HG02884 (cell line): ENCODE measurements at regions not wholly inside any gene's neighbourhood (a gene's known extent, or its start where the extent isn't known, plus 50 kb on each side); places are given as distances from the start of the nearest gene placed in this dataset.

Experiments
- ATAC-seq: cut with Tn5 transposase; IDR thresholded peaks from one replicate; pipeline ENCODE4 v1.9.1; 2021; ENCODE audit warnings: mild to moderate bottlenecking, moderate library complexity; ENCODE audit not compliant: unreplicated experiment

DNA sequence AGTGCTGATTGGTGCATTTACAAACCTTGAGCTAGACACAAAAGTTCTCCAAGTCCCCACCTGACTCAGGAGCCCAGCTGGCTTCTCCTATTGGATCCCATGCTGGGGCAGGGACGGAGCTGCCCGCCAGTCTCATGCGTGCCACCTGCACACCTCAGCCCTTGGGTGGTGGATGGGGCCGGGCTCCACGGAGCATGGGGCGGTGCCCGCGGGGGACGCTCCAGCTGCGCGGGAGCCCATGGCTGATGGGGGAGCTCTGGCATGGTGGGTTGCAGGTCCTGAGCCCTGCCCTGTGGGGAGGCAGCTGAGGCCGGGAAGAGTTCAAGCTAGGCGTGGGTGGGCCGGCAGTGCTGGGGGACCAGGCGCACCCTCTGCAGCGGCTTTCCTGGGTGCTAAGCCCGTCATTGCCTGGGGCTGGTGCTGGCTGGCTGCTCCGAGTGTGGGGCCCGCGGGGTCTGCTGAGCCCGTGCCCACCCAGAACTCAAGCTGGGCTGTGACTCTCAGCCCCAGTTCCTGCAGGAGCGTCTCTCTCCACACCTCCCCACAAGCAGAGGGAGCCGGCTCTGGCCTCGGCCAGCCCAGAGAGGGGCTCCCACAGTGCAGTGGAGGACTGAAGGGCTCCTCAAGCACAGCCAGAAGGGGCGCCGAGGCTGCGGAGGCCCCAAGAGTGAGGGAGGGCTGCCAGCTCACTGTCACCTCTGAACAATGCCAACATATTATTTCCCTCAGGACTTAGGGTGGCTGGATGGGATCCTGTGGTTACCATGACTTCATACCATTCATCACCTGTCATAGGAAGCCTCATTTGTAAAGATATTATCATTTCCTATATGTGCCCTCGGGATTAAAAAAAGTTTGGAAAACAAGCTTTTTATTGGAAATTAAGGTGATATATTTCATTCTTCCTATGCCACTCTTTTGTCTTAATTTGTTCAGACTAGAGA, 688.7 kb downstream of the ETS1 start:
- no peak for ATAC-seq

DNA sequence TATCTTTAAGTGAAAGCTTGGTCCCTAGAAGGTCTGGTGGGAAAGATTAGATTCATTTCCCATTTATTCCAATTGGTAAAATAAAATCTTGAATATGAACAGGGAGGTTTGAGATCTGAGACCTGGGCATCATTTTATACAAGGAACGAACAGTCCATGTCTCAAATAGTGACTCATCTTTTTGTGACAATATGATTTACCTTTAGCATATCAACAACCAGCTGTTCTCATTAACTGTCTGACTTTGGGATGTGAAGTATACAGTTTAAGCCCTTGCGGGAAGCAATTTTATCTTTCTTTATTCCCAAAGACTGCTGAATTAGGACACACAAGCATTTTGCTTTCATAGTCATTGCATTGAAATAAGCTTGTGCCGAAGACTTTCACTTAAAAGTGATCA, 691.6 kb downstream of the ETS1 start:
- ATAC-seq, result no peak

DNA sequence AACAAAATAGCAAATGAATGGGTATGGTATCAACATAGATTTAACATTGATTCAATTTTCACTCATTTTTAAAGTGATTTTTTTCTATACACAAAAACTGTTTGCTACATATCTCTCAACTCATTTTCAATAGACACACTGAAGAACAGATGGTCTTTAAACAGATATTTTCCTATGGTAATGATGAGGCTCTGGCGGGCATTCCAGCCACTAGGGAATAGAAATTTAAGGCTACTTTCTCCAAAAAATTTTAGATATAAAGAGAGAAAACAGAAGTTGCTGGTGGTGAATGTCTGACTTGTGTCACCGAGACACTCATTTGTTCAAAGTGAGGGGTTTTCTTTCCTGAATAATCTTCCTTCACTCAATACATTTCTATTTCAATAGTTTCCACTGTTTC, 693.0 kb downstream of the ETS1 start:
- no peak for ATAC-seq

DNA sequence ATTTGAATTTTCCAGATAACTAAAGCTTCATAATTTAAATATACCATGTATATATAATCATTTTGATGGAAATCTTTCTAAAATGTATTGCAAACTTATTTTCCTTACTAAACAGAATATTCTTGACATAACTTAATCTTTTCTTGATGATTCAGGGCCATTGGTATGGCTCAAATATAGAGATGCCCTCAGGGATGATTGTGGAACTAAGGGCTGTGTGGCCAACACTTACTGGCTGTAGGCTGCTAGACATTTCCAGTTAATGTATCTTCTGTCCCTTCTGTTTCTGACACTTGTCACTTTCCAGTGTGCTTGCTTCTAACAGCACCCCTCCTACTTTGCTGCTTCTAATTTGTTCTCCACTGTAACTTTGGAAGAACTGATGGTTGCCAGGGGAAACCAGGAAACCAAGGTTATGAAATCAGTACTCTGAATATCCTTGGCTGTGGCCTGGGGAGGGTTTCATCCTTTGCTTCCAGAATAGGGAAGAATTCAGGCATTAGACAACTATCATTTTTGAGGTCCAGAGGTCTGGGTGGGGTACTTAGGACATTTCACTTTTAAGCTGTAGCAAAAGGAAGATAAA, 697.2 kb downstream of the ETS1 start:
- no peak for ATAC-seq

DNA sequence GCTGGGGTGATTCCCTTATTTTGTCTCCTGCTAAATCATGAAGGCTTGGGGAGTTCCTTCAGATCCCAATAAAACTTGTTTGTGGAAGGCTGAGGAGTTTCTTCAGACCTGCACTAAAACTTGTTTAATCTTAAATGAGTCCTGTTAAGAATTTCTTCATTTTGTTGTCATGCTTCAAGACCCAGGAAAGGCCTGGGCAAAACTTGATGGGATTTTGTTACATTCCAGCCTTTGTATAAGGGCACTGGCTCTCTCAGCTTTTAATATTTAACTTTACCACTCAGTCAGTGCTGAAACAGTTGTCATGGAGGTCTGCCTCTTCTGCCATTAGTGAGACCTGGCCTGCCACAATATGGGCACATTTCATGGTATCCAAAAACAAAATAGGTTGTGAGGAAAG, 699.0 kb downstream of the ETS1 start:
- no peak for ATAC-seq

DNA sequence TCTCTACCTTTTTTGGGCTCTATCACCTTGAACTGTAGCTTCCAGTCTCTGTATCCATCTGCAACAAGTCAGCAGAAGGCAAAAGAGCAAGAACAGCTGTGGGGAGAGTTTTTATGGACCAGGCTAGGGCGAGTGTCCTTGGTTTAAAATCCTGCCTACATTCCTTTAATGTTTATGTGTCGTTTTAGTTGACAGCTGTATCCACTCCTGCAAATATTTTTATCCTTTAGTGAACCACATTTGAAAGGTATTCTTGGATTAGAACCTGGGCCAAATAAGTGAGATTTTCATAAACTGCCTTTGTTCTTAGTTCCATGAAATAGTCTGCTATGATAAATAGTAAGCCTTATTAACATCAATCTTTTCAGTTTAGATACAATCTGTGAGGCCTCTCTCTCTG, 712.2 kb downstream of the ETS1 start:
- no peak for ATAC-seq

DNA sequence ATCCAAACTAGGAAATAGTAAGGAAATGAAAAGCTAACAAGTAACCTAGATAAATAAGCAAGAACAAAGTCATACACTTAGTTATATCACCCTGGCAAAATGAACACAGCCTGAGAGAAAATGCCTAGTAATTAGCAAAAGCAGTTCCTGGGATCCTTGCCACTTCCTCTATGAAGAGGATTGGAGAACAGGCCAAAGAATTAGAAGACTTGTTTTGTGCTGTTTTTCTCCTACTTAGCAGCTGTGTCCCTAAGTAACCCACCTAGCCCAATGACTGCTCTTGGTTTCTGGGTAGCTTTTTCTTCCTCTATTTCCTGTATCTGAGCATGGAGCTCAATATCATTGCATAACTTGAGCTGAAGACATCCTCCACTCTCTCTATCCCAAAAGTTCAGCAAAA, 713.9 kb downstream of the ETS1 start:
- ATAC-seq, result no peak

DNA sequence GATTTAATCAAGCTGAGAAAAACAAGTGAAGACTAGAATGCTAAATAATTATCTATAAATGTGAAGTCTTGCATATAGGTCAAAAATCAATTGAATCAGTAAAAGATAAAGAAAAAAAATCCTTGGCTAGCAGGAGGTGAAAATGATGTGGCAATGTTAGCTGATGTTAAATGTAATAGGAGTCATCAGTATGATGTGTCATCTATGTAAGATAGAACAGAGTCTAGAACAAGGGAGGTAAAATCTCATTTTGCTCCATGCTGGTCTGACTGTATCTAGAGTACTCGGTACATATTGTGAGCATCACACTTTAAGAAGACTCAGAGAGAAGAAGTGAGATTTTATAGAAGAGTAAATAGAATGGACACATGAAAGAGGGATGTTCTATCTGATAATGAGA, 721.2 kb downstream of the ETS1 start:
- ATAC-seq, result no peak

DNA sequence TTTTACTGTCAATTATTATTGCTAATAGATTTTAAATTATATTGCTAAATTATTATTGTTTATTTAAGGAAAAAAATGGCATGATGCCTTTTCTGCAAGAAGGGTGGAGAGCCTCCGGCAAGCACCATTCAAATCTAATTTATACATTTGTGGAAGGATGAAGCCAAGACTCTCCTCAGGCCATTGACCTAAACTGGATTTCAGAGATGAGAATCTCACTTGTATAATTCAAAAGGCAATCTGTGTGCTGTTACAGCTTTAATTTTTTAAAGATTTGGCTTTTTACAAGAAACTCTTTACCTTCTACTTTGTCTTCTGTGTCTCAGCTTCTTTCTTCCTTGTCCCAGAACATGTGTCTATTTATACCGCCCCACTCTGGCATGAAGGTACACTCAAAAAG, 722.5 kb downstream of the ETS1 start:
- no peak for ATAC-seq

DNA sequence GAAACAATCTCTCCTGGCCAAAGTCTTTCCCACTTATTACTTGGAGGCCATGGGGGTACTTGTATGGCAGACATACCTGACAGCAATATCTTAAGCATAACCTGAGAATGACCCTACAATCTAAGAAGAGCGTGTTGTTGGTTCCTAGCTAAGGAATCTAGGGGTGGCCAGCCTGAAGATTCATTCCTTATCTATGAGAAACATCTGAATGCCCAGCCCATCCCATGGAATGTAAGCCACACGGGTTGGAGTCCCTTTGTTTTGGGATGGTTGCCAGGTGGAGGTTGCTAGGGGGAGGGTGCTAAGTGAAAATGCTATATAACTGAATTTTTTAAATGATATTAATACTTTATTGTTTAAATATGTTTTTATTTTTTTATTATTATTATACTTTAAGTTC, 725.0 kb downstream of the ETS1 start:
- no peak for ATAC-seq

DNA sequence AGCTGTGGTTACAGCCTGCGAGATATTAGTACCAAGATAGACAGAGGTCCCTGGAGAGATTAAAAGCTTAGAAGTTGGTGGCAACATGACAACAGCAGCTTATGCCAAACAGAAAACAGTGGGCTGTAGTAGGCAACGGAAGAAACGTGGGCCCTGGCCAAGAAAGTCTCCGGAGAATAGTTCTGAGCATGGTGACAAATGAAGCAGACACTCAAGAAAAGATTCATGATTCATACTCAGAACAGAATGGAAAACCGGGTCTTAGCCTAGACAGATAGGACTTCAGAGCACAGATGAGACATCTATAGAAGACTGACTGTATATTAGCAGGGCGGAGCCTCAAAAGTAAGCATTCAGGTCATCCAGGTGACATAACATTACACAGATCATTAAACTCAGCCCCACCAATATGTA, 727.4 kb downstream of the ETS1 start:
- ATAC-seq, result no peak

DNA sequence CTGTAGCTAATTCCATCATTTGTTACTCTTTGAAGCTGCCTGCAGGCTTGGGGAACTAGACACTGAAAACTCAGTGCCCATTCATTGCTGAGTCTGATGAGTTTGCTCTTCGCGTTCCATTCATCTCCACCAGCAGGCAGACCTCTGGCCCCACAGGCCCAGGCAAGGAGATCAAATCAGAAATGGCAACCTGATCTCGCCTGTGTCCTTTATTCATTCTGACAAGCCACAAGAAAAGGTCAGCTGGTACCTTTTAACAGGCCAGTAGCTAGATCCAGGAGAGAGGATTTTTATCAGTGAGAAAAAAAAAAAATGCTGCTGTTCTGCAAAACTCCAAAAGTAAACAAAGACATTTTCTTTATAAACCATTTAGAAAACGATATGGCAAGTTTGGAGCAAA, 742.5 kb downstream of the ETS1 start:
- ATAC-seq, result no peak

DNA sequence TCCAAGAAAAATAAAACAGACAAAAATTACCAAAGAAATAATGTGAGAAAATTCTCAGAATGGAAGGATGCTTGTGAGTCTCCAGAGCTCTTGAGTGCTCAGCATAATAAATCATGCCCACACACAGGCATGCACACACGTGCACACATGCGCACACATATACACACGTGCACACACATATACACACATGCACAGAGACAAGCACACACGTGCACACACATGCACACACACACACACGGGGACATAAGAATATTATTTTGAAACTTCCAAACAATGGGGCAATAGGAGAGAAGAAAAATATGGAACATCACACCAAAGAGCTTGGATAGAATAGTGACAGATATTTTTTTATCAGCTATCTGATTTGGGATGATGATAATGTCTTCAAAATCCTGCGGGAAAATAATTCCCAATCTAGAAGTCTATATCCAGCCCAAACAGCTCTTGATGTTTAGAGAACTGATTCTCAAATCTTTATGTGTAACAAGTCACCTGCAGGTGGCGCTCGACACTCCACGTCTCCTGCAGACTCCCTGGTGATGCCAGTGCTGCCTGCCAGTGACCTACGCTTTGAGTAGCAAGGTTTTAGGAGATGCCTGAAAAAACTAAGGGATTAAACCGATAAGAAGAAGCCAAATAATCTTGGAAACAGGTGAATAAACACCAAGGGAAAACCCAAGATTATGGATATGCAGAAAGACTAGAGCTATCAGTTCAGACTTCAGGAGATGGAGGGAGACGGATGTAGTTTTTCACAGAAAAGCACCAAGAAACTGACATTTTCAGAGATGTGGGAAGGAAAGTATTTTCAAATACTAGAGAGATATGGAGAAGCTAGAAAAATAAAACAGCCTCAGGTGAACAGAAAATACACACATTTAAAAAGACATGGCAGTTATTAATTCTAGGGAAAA, 743.6 kb downstream of the ETS1 start:
- ATAC-seq, result peak; percentile 80

DNA sequence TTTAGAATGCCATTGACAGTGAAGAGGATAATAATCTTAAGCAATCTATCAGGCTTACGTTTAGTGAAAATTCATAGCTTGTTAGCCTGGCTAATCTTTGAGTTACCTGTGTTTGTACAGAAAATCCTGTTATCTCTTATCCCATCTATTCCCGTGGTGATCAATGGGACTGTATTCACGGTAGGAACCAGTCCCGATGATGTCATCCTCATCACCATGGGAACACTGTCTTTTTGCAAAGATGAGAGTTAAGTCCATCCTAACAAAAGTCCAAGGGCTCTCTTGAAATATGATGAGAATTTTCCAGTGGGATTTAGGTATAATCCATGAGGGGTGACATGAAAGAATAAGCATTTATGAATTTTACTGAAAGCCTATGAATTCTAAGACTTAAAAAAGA, 762.2 kb downstream of the ETS1 start:
- no peak for ATAC-seq

DNA sequence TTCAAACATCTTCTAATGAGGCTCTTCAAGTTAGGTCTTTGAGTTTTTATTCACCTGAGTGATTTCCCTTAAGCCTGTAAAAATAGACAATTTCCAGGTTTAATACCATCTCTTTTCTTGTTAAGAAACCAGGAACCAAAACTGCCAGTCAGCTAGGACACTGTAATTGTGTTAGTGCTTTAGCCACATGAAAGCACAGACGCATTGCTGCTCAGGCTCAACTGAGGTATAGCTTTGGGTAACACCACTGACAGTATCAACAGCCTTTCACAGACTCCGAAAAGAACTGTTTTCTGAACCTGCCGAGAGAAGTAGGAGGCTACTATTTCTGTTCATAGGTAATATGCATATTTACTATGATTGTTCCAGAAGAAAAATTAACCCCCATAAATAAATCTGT, 768.7 kb downstream of the ETS1 start:
- no peak for ATAC-seq

DNA sequence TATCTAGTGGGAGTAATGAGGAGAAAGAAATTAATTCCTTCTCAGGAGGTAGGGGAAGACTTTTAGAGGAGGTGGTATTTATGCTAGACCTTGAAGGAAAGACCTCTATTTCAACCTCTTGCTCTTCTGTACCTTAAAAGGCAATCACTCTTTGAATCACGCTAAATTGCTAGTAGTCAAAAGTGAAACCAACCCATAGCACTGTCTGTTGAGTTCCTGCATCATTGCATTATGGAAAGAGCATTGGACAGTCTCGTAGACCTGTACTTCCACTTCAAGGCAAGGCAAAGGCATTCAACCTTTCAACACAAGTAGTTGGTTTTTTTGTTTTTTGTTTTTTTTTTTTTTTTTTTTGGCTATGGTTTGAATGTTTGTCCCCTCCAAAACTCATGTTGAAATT, 770.4 kb downstream of the ETS1 start:
- ATAC-seq, result no peak

DNA sequence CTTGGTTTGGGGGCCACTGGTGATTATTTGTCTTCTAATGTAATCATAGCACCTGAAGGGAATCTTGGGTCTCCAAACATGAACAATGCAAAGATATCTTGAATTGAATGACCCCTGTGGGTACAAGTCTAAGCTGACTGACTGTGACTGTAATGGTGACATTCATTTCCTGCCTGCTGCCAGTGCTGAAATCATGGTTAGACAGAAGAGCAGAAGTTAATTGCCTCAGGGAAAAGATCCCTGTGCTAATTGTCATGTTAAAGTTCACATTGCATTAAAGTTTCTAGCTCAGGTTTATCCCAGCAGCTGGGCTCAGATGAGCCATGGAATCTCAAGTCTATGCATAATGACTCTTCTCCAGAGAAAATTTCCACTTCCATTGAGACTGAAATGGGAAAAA, 772.0 kb downstream of the ETS1 start:
- ATAC-seq, result no peak

DNA sequence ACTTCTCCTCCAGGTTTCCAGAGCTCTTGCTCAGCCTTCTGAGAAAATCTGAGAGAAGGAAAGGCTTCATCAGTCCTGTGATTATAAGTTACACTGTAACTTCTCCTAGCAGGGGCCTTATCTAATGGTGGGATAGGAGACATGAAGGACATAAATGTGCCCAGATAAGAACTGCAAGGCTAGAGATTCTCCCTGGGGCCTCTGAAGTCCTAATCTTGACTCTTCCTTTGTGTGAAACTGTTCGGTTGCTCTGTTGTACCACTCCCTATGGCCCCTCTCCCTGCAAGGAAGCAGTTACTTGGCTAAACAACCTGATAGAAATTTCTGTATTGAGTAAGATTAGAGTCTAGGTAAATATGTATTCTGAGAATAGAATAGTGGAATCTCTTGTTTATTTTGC, 780.9 kb downstream of the ETS1 start:
- ATAC-seq, result no peak

DNA sequence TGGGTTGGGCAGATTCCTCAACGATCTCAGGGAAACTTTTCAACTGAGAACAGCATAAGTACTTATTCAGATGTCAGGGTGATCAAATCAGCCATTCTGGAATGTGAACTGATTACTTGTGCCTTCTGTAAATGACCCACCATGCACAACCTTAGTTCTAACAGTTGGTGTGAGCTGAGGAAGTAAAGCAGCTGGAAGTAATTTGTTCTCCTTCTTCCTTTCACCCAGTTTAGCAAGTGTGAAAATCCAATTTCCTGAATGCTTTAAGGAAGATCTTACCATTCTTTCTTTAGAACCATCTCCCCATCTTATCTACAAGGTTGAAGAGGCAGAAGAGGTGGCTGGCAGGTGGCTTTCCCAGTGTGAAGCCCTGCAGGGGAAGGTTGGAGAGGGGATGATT, 781.6 kb downstream of the ETS1 start:
- ATAC-seq, result no peak

DNA sequence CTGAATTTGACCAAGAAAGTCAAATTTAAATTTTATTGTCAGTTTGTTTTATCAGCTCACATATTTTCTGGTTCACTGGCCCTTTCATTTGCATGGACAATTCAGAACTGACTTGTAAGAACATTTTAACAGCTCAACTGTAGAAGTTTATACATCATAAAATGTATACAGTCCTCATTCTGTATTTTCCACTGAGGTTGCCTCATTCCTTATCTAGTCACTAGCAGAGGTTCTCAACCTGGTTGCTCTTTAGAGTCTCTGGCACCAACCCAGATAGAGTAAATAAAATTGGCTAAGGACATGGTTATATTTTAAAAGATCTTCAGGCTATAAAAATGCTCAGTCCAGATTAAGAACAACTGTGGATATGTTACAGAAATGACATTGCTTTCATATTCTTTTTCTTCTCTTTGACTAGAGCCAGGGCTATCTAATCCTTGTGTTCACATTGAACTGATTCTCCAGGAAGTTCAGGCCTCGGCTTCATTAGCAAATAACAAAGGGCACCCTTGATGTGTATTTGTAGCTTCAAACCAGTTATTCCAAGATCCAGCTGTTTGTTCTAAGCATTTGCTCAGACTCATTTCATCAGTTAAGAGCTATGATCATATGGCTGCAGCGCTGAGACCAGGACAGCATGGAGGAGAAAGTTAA, 782.5 kb downstream of the ETS1 start:
- ATAC-seq, result no peak

DNA sequence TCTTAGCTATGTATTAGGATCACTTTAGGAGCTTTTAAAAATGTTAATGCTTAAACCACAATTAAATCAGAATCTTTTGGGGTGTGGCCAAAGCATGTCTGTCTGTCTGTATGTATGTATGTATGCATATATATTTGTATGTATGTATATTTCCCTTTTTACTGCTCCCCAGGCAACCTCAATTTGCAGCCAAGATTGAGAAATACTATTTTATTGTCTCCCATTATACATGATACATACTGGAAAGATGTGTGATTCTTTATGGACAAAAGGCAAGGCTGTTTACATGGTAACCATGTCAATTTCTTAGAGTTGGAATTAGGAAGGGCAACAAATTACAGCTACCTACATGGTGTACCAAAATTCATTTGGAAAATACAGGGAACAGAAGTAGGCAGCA, 783.6 kb downstream of the ETS1 start:
- no peak for ATAC-seq
